Gastroesophageal sphincter (tissue), 3 donors: ENCODE measurements at regions not wholly inside any gene's neighbourhood (a gene's known extent, or its start where the extent isn't known, plus 50 kb on each side); places are given as distances from the start of the nearest gene placed in this dataset.

ENCODE experiments used
- CTCF ChIP-seq, 4 experiments: fragments of 200-600 bp in 2 of 4; fragments of 450-650 bp in 2 of 4; sonication (generic) in 1 of 4; IDR thresholded peaks; one replicate each; pipeline ENCODE4 v1.5.1; 2017 to 2019; ENCODE audit warnings: antibody characterized with exemption in 4 of 4, mild to moderate bottlenecking in 2 of 4, moderate library complexity in 2 of 4
- EP300 ChIP-seq: sonication (generic); formaldehyde crosslinking; IDR thresholded peaks from one replicate; pipeline ENCODE4 v1.6.1; 2017; ENCODE audit warnings: antibody characterized with exemption, mild to moderate bottlenecking
- POLR2A ChIP-seq, 2 donors: fragments of 450-650 bp; IDR thresholded peaks; one replicate each; pipeline ENCODE4 v1.6.1; 2017; ENCODE audit warnings: antibody characterized with exemption in 2 of 2, mild to moderate bottlenecking in 2 of 2, moderate library complexity in 1 of 2

DNA sequence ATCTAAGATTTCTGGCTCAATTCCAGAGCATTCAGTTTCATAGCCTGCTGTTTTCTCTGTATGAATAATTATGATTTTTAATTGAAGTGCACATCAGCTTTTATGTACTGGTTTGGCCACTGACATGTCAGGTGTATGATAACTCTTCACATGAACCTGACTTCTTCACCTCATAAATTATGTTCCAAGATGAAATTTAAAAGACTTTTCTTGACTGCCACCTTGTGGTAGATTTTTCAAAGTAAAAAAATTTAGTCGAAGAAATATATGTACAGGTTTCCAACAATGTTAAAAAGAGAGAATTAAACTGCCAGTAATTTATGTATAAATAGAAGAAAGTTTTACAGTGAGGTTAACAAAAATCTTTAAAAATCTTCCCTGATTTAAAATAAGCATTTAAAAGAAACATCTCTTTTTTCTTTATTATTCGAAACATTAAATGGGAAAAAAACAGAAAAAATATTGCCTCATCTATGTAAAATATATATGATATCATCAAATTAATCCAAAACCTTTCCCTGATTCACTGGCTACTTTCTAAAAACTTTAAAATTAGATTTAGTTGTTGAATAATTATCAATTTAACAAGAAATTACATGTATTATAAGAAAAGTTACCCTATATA is 124.9 kb upstream of the ATXN7L3B start:
- TF ChIP-seq CTCF (IDR thresholded peaks at IDR 0.05) (peak in 1 of 4 experiments; percentile 32), POLR2A (IDR thresholded peaks at IDR 0.05) (no peak), EP300 (no peak)
